ENCODE measurements at regions not wholly inside any gene's neighbourhood (a gene's known extent, or its start where the extent isn't known, plus 50 kb on each side); places are given as distances from the start of the nearest gene placed in this dataset.

GRCh38 chrX:68894142-68894512 is 65.3 kb downstream of the EFNB1 start:
- Histone ChIP-seq H3K36me3 (ENCODE audit: control insufficient read depth, insufficient read depth, low read length) (no peaks in the 10 kb centered on the region), H3K4me3 (ENCODE audit: low read depth in 2 of 2, low read length in 2 of 2) (no peak overlapping the region), H3K27me3 (ENCODE audit: control insufficient read depth, insufficient read depth, low read length) (peaks cover 2% of the 10 kb centered on the region; the same call in 1 of the 2 replicates), H3K9me3 (ENCODE audit: control insufficient read depth, insufficient read depth, low read depth, low read length) (no peaks in the 10 kb centered on the region), H3K27ac (ENCODE audit: low read length) (no peak overlapping the region), H3K4me1 (ENCODE audit: control insufficient read depth, insufficient read depth, low read length) (no peaks in the 10 kb centered on the region)
- intact Hi-C loops (cut with micrococcal nuclease; ENCODE audit: unreplicated experiment) (no loop called here), in situ Hi-C loops (cut with HindIII; ENCODE audit: low pct_unique_long_range_greater_than_20kb, low sequenced_read_pairs) (no loop called here)
- no TSS peak for BruUV-seq (replicated peaks)
- DNase-seq (ENCODE audit: low read depth, low spot score) (no peak), ATAC-seq (peak; percentile 39; the same call in 1 of the 2 replicates)
- TF ChIP-seq SIN3A (IDR thresholded peaks at IDR 0.05; ENCODE audit: borderline replicate concordance, insufficient read depth, low read depth, low read length) (no peak), POLR2AphosphoS5 (IDR thresholded peaks at IDR 0.05; ENCODE audit: low read depth, low read length) (no peak), REST (IDR thresholded peaks at IDR 0.05; ENCODE audit: insufficient read depth in 1 of 2, low read depth in 2 of 2, low read length in 1 of 2) (no peak), TCF7L2 (IDR thresholded peaks at IDR 0.05; ENCODE audit: low read depth, low read length) (no peak), CTCF (IDR thresholded peaks at IDR 0.05) (no peak)
- POLR2A ChIA-PET = no interaction called here
- CTCF ChIA-PET = no interaction called here

GRCh38 chrX:68892651-68893050 is 63.8 kb downstream of the EFNB1 start:
- Histone ChIP-seq H3K4me3 (ENCODE audit: low read depth in 2 of 2, low read length in 2 of 2) (no peak overlapping the region), H3K27ac (ENCODE audit: low read length) (no peak overlapping the region), H3K9me3 (ENCODE audit: control insufficient read depth, insufficient read depth, low read depth, low read length) (no peaks in the 10 kb centered on the region), H3K27me3 (ENCODE audit: control insufficient read depth, insufficient read depth, low read length) (peaks cover 5% of the 10 kb centered on the region; the same call in 1 of the 2 replicates), H3K36me3 (ENCODE audit: control insufficient read depth, insufficient read depth, low read length) (no peaks in the 10 kb centered on the region), H3K4me1 (ENCODE audit: control insufficient read depth, insufficient read depth, low read length) (no peaks in the 10 kb centered on the region)
- POLR2A ChIA-PET = no interaction called here
- no peak for TF ChIP-seq CTCF (IDR thresholded peaks at IDR 0.05)
- no peak for TF ChIP-seq POLR2AphosphoS5 (IDR thresholded peaks at IDR 0.05; ENCODE audit: low read depth, low read length)
- no peak for TF ChIP-seq REST (IDR thresholded peaks at IDR 0.05; ENCODE audit: insufficient read depth in 1 of 2, low read depth in 2 of 2, low read length in 1 of 2)
- TF ChIP-seq SIN3A (IDR thresholded peaks at IDR 0.05; ENCODE audit: borderline replicate concordance, insufficient read depth, low read depth, low read length) = no peak
- no peak for TF ChIP-seq TCF7L2 (IDR thresholded peaks at IDR 0.05; ENCODE audit: low read depth, low read length)
- DNase-seq (ENCODE audit: low read depth, low spot score) (no peak), ATAC-seq (no peak)
- CTCF ChIA-PET = no interaction called here
- no TSS peak for BruUV-seq (replicated peaks)
- intact Hi-C loops (cut with micrococcal nuclease; ENCODE audit: unreplicated experiment) = no loop called here
- in situ Hi-C loops (cut with HindIII; ENCODE audit: low pct_unique_long_range_greater_than_20kb, low sequenced_read_pairs) = no loop called here
